DLD1 (cell line): ENCODE measurements at regions not wholly inside any gene's neighbourhood (a gene's known extent, or its start where the extent isn't known, plus 50 kb on each side); places are given as distances from the start of the nearest gene placed in this dataset.
"Not testable (repeated sequence)": the region's sequence is repeated elsewhere in the genome, so short reads cannot be mapped to it uniquely, and the experiment has no call there.

ENCODE experiments used
- in situ Hi-C: cut with HindIII; loops from 2 replicates; pipeline ENCODE4 v1.10.0; 2017; ENCODE audit warnings: low sequenced_read_pairs

- in situ Hi-C loops, result no loop called here
Measured at GRCh38 chr7:52410032-52410431, 625.4 kb upstream of the POM121L12 start.

DNA sequence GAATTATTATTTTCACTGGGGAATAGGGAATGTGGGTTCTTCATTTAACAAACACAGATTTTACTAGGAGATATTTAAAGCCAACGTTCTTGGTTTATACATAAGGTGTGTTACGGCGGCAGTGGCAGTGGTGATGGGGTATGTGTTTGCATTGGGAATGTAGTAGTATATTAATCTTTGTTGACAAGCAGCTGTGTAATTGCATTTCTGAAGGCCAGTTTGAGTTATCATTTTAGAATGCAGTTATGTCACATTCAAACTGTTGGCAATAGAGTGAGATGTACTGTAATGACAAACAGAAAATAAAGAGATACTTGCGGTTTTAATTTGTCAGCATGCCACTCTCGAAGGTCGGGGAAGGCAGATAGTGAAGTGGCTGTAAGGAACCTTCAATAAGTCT, 628.6 kb upstream of the POM121L12 start:
- in situ Hi-C loops, result no loop called here

- in situ Hi-C loops, result no loop called here
Measured at GRCh38 chr7:52382731-52383130, 652.7 kb upstream of the POM121L12 start.

DNA sequence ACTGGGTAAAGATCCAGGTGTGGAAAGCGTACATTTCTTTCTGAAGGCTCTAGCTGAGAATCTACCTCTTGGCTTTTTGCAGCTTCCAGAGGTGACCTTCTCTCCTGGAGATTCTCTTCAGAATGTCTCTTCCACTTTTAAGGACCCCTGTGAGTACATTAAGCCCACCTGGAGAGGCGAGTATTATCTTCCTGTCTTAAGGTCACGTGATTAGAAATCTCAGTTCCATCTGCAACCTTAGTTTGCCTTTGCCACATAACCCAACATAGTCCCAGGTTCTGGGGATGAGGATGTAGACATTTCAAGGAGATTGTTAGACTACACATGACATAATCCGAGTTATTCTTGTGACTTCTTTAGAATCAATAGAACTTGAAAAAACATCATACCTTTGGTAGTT, 665.5 kb upstream of the POM121L12 start:
- in situ Hi-C loops, result no loop called here

GRCh38 chr7:52365349-52365748, 670.1 kb upstream of the POM121L12 start:
- in situ Hi-C loops, result no loop called here

DNA sequence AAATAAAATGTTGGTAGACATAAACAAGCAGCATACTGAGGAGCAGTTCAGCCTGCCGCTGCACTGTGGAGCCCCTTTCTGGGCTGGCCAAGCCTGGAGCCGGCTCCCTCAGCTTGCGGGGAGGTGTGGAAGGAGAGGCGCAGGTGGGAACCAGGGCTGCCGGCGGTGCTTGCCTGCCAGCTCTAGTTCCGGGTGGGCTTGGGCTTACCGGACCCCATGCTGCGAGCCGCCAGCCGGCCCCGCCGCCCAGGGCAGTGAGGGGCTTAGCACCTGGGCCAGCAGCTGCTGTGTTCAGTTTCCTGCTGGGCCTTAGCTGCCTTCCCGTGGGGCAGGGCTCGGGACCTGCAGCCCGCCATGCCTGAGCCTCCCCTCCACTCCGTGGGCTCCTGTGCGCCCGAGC, 672.9 kb upstream of the POM121L12 start:
- in situ Hi-C loops, result no loop called here

GRCh38 chr7:52360541-52360940, 674.9 kb upstream of the POM121L12 start:
- in situ Hi-C loops, result no loop called here

DNA sequence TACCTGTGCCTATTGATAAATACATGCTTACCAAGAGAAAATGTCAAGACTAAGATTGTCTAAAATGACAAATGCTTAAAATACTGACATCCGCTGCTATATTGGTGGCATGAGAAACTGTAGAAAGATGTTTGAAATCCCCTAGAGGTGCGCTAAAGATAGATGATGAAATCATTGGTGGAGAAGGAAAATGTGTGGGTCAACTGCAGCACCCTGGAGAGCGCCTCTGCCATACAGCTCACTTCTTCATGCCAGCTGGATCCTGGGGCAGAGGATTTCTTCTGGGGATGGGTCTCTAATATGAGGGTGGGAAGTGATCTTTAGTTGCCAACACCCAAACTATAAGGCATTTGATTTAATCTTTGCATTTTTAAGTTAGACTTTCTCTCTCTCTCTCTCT, 680.4 kb upstream of the POM121L12 start:
- in situ Hi-C loops, result no loop called here

DNA sequence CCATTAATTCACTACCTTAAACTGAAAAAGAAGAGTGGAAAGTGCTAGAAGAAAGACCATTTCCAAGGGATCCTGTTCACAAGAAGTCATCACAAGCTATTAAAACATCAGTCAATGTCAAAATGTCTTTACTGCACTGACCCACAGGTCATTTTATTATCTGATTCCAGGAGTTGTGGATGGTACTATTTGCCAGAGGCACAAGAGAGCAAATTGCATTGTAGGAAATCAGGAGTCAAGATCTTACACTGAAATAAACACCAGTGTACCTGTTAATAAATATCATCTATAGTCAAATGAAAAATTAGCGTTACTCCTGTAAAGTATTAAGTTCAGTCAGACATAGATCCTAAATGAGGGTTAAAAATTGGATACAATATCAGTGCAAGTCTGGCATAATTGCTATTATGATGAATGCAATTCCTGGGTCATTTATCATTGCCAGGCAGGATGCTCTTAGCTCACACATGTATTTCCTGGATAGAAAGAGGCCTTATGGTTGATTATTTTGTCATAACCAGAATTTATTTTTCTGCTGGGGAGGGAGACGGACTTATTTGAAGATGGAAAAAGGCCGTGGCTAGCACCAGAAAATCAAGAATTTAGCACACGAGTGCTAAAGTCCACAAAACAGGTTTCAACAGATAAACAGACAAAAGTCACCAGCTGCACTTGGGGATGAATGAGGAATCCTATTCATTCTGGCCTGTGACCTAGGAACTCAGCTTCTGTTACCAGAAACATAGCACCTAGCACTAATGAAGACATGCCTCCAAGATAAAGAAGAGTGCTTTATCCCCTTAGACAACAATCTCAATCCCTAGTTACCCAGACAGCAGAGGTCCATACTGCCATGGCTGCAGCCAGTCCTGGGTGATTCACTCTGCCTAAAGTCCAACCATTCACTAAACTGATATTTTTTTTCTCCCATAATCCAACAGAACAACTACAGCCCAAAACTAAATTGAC, 683.1 kb upstream of the POM121L12 start:
- in situ Hi-C loops, result no loop called here

DNA sequence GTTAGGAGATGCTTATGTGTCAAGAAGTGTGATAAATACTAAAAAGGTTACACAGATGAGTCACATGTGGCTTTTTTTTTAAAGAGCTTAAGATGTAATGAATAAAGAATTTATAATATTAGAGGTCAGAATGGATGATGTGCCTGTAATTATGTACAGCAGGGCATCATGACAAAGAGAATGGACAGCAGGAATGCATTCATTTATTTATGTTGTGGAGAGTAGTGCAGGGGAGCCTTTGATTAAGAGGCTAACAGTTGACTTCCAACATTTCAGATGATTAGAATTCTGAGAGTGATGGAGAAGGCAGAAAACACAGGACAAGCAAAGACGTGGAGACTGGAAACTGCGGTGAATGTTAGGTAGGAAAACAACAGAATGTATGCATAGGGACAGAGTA, 691.4 kb upstream of the POM121L12 start:
- in situ Hi-C loops, result no loop called here

DNA sequence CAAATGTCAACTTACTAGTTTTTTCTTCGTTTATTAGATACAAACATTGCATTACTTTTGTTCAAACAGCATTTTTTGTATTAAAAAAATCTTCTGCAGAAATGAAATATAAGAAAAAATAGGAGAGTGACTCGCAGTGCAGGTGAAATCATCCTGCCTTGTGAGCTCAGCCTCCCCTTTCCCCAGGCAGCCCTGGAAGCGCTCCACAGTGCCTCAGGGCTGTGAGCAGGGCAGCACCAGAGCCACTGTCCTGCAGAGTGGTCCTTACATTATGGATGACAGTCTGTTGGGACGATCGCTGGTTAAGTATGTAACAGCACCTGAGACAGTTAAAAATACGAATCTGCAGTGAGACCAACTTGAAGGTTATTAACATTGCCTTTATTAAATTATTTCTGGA, 695.4 kb upstream of the POM121L12 start:
- in situ Hi-C loops, result no loop called here

- in situ Hi-C loops, result not testable (repeated sequence)
Measured at GRCh38 chr7:52328328-52328727, 707.1 kb upstream of the POM121L12 start.

GRCh38 chr7:52325237-52325636, 710.2 kb upstream of the POM121L12 start:
- in situ Hi-C loops, result no loop called here

GRCh38 chr7:52323202-52323746, 712.2 kb upstream of the POM121L12 start:
- in situ Hi-C loops, result no loop called here

DNA sequence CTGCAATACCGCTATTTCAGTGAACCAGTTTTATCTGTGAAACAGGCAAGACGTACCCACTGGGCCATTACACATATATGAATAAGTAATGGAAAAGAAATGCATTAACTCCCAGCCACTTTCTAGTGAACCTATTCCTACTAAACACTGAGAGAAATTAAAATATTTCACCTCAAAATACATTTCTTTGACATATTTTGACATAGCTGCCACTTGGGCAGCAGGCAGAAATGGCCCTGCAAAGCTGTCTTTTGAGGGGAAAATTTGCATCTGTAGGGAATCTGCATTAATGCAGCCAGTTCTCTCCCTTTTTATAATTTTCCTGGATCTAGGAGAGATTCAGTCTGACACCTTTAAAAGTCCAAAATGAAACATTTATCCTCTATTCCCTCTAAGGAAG, 714.8 kb upstream of the POM121L12 start:
- in situ Hi-C loops, result no loop called here

- in situ Hi-C loops, result no loop called here
Measured at GRCh38 chr7:52317921-52318320, 717.5 kb upstream of the POM121L12 start.

GRCh38 chr7:52311886-52312285, 723.5 kb upstream of the POM121L12 start:
- in situ Hi-C loops, result no loop called here

DNA sequence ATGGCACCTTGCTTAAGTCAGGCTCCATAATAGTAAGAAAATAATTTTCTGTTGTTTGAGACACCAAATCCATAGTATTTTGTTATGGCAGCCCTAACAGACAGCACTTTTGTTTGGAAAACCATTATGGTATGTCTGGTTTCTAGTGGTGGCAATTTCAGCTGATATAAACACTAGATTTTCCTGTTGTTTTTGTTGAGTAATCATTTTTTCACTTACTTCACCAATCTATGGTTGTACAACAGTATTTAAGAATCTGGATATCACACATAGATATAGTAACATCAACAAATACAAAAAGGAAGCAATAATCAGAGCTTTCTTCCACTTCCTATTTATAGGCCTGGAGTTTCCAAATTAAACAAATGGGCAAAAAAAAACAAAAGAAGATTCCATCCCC, 725.8 kb upstream of the POM121L12 start:
- in situ Hi-C loops, result no loop called here

DNA sequence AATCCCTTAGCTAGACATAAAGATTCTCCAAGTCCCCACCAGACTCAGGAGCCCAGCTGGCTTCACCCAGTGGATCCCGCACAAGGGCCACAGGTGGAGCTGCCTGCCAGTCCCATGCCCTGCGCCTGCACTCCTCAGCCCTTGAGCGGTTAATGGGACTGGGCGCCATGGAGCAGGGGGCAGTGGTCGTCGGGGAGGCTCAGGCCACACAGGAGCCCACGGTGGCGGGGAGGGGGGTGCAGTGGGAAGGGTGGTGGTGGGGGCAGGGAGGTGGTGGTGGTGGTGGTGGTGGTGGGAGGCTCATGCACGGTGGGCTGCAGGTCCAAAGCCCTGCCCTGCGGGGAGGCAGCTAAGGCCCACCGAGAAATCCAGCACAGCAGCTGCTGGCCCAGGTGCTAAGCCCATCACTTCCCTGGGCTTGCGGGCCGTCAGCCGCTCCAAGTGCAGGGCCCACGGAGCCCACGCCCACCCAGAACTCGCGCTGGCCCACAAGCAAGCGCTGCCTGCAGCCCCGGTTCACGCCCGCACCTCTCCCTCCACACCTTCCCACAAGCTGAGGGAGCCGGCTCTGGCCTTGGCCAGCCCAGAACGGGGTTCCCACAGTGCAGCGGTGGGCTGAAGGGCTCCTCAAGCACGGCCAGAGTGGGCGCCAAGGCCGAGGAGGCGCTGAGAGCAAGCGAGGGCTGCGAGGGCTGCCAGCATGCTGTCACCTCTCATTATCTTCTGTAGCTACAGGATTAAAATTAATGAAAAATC, 732.5 kb upstream of the POM121L12 start:
- in situ Hi-C loops, result no loop called here

- in situ Hi-C loops, result no loop called here
Measured at GRCh38 chr7:52297128-52297527, 738.3 kb upstream of the POM121L12 start.

DNA sequence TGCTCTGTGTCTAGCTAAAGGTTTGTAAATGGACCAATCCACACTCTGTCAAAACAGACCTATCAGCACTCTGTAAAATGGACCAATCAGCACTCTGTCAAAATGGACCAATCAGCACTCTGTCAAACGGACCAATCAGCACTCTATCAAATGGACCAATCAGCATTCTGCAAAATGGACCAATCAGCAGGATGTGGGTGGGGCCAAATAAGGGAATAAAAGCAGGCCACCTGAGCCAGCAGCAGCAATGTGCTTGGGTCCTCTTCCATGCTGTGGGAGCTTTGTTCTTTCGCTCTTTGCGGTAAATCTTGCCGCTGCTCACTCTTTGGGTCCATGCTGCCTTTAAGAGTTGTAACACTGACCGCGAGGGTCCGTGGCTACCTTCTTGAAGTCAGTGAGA, 740.5 kb upstream of the POM121L12 start:
- in situ Hi-C loops, result no loop called here

- in situ Hi-C loops, result no loop called here
Measured at GRCh38 chr7:52289247-52289646, 746.2 kb upstream of the POM121L12 start.
